Endometrial microvascular endothelial cells (primary cell): ENCODE measurements at regions not wholly inside any gene's neighbourhood (a gene's known extent, or its start where the extent isn't known, plus 50 kb on each side); places are given as distances from the start of the nearest gene placed in this dataset.

Experiments
- in situ Hi-C: cut with HindIII; loops from 2 replicates; pipeline ENCODE4 v1.10.0; 2017; ENCODE audit warnings: low sequenced_read_pairs, low pct_unique_long_range_greater_than_20kb; ENCODE audit errors: inconsistent ontology term

GRCh38 chr14:28059254-28059653 is 707.3 kb upstream of the FOXG1 start:
- in situ Hi-C loops: no loop called here

DNA sequence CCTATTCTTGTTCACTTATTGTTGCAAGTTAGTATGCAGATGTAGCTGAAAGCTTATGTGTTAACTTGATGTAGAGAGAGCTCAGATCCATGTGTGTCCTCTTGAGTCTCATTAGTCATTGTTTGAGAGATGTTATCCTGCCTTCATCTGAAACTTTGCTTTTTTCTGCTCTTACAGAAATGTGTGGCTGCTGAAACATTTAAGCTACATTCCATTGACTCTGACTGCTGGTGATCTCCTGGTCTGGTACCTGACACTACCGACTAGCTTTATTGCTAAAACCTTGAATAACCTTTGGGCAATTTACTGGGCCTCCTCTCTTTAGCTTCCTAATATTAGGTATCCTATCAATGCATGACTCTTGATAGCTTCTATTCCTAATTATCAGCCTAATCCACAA is 705.6 kb upstream of the FOXG1 start:
- in situ Hi-C loops: no loop called here

- in situ Hi-C loops: no loop called here
Observed at GRCh38 chr14:28077021-28077420, 689.6 kb upstream of the FOXG1 start.

GRCh38 chr14:28083389-28083788 is 683.2 kb upstream of the FOXG1 start:
- in situ Hi-C loops: no loop called here

GRCh38 chr14:28088125-28088524 is 678.5 kb upstream of the FOXG1 start:
- in situ Hi-C loops: no loop called here

- in situ Hi-C loops: no loop called here
Observed at GRCh38 chr14:28097585-28097984, 669.0 kb upstream of the FOXG1 start.

- in situ Hi-C loops: no loop called here
Observed at GRCh38 chr14:28098856-28099255, 667.7 kb upstream of the FOXG1 start.

- in situ Hi-C loops: no loop called here
Observed at GRCh38 chr14:28102001-28102400, 664.6 kb upstream of the FOXG1 start.

GRCh38 chr14:28102814-28103213 is 663.8 kb upstream of the FOXG1 start:
- in situ Hi-C loops: no loop called here

GRCh38 chr14:28113311-28113710 is 653.3 kb upstream of the FOXG1 start:
- in situ Hi-C loops: no loop called here

GRCh38 chr14:28116716-28117115 is 649.9 kb upstream of the FOXG1 start:
- in situ Hi-C loops: no loop called here

DNA sequence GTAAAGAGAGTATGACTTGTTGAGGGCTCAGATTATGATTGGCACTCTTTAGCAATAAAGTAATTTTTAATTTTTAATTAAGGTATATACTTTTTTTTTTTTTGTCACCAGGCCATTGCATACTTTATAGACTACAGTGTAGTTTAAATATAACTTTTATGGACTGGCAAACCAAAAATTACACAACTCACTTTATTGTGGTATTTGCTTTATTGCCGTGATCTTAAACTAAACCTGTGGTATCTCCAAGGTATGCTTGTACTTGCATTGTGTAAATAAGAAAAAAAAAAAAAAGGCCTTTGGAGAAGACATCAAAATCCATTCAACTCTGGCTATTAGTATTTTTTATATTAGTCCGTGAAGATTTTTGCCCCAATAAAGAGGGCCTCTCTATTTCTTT is 646.7 kb upstream of the FOXG1 start:
- in situ Hi-C loops: no loop called here

DNA sequence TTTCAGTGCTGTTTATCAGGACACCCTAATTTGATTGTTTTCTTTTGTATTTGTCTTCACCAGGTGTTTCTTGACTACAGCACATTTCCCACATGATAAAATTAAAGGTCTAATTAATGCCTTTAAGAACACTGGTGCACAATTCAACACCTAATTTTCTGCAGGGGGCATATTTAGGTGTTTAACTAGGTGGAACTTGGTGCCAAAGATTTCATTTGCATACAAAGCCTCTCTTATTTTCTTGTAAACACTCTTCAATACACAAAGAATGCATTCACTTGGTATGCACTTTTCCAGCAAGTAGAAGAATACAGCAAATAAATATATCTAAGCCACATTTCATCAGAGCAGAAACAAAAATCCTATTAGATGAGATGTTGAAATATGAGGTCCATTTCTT is 646.2 kb upstream of the FOXG1 start:
- in situ Hi-C loops: no loop called here

DNA sequence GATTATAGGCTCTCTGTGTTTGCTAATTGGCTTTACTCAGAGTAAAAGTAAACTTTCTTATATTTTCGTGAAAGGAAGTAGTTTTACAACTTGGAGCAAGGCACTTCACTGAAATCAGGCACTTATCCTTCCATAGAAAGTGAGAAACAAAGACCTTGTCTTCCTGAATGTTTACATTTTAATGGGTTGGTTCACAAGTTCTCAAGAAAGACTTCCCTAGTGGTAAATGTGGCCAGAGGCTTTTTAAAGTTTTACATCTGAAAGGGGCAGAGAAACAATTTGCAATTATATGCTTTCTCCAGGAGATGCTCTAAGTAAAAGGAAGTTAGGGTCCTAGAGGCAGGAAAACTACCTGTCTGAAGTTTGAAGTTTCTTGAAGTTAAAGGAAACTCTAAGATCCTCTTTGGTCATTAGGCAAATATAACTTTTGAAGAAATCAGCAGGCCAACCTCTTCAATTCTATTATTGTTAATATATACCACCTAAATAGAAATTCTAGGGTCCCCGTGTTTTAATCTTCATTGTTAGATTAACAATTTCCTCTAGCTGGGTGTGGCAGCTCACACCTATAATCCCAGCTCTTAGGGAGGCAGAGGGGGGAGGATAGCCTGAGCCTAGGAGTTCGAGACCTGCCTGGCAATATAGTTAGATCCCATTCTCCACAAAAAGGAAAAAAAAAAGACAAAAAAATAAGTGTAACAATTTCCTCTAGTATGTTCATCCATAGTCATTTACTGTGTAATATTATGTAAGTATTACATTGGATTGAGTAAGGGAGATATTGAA is 644.9 kb upstream of the FOXG1 start:
- in situ Hi-C loops: no loop called here

- in situ Hi-C loops: no loop called here
Observed at GRCh38 chr14:28130610-28131284, 635.8 kb upstream of the FOXG1 start.

DNA sequence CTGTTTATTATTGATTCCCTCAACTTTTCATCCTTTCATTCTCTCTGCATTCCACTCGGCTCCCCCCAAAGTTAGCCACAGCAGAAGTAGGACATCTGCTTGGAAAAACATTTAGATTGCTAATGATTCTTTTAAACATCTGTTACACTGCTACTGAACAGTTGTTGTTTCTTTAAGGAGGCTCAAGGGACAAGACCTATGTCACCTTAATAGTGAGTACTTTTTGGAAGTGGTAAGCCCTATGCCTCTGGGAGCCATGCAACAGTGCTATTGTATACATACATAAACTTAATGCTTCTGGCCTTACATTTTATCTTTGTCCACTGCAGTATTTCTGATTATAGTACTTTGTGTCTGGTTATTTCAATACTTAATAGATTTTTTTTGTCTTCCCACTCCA is 628.2 kb upstream of the FOXG1 start:
- in situ Hi-C loops: no loop called here

DNA sequence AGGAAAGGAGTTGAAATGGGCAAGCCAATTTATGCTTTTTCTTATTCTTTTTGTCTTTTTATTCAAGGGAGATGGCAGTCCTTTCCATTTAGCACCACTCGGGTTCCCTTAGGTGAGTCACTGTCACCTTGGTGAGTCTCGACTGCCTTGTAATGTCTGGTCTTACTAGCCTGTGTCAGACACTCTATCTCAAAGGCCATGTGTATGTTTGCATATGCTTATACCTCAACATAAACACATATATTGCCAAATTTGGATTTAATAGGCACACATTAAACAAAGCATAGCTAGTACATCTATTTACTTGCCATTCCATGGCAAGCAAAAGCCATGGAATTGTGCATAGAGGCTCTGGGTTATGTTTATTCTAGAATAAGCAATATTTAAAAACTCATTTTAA is 624.9 kb upstream of the FOXG1 start:
- in situ Hi-C loops: no loop called here

- in situ Hi-C loops: no loop called here
Observed at GRCh38 chr14:28142400-28143015, 624.1 kb upstream of the FOXG1 start.

DNA sequence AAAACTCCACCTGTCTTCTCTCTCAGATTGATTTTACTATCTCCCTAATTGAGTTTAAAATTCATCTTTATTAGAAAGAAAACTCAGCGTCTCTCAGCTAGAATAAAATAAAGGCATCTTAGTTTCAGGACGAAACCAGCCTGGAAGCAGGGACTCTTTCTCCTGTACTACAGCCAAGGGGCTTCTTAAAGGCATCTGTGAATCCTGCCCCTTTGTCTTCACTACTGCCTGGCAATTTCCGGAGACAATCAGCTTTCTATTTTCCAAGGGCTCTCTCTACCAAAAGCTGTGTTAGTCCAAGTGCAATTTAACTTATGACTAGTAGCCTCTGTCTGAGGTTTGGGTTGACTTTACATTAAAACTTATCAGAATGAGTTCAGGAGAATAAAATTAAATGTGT is 623.3 kb upstream of the FOXG1 start:
- in situ Hi-C loops: no loop called here

GRCh38 chr14:28151926-28152325 is 614.7 kb upstream of the FOXG1 start:
- in situ Hi-C loops: no loop called here
